H54 (cell line): ENCODE measurements at regions not wholly inside any gene's neighbourhood (a gene's known extent, or its start where the extent isn't known, plus 50 kb on each side); places are given as distances from the start of the nearest gene placed in this dataset.
"Not testable (repeated sequence)": the region's sequence is repeated elsewhere in the genome, so short reads cannot be mapped to it uniquely, and the experiment has no call there.

Source experiments
- DNase-seq: peaks from one replicate; pipeline ENCODE4 v3.0.0; 2011; ENCODE audit warnings: low spot score, mixed read lengths; ENCODE audit not compliant: insufficient read length
- FAIRE-seq: peaks from 3 replicates; lab custom pipeline; 2011; peaks lifted over from hg19 to GRCh38; lab: Jason Lieb, UNC
- POLR2A ChIP-seq: IDR thresholded peaks from 2 replicates; pipeline ENCODE4 v1.6.1; 2011; ENCODE audit warnings: low read depth, mild to moderate bottlenecking, low read length

GRCh38 chr4:116272336-116272735 lies 813.0 kb downstream of the TRAM1L1 start:
- DNase-seq (no peak), FAIRE-seq (no peak)
- TF ChIP-seq POLR2A: no peak

GRCh38 chr4:116260931-116261330 lies 824.4 kb downstream of the TRAM1L1 start:
- not testable (repeated sequence) for FAIRE-seq, DNase-seq

- no peak for DNase-seq
- no peak for TF ChIP-seq POLR2A
- FAIRE-seq: no peak
Observed at GRCh38 chr4:116244771-116245170, 840.6 kb downstream of the TRAM1L1 start.

- DNase-seq: no peak
- TF ChIP-seq POLR2A: no peak
- FAIRE-seq: no peak
Observed at GRCh38 chr4:116243431-116243830, 841.9 kb downstream of the TRAM1L1 start.

GRCh38 chr4:116233971-116234370 lies 851.4 kb downstream of the TRAM1L1 start:
- FAIRE-seq: no peak
- no peak for TF ChIP-seq POLR2A
- no peak for DNase-seq

- FAIRE-seq, DNase-seq: not testable (repeated sequence)
Observed at GRCh38 chr4:116231999-116232398, 853.4 kb downstream of the TRAM1L1 start.

- DNase-seq (no peak), FAIRE-seq (no peak)
- no peak for TF ChIP-seq POLR2A
Observed at GRCh38 chr4:116229420-116229819, 856.0 kb downstream of the TRAM1L1 start.

- FAIRE-seq (no peak), DNase-seq (no peak)
Observed at GRCh38 chr4:116223040-116223732, 862.2 kb downstream of the TRAM1L1 start.

GRCh38 chr4:116217781-116218180 lies 867.6 kb downstream of the TRAM1L1 start:
- DNase-seq (no peak), FAIRE-seq (no peak)
- TF ChIP-seq POLR2A: no peak

More at GRCh38 chr4:116223040-116223732, 862.2 kb downstream of the TRAM1L1 start:
- TF ChIP-seq POLR2A: no peak

GRCh38 chr4:116215622-116216021 lies 869.8 kb downstream of the TRAM1L1 start:
- no peak for TF ChIP-seq POLR2A
- DNase-seq: no peak
- no peak for FAIRE-seq

- FAIRE-seq (no peak), DNase-seq (no peak)
- TF ChIP-seq POLR2A: no peak
Observed at GRCh38 chr4:116202524-116202923, 882.9 kb downstream of the TRAM1L1 start.

GRCh38 chr4:116197317-116197809 lies 888.0 kb downstream of the TRAM1L1 start:
- FAIRE-seq (no peak), DNase-seq (no peak)
- no peak for TF ChIP-seq POLR2A

- no peak for TF ChIP-seq POLR2A
- DNase-seq (no peak), FAIRE-seq (no peak)
Observed at GRCh38 chr4:116183241-116183640, 902.1 kb downstream of the TRAM1L1 start.

- no peak for TF ChIP-seq POLR2A
- FAIRE-seq (no peak), DNase-seq (no peak)
Observed at GRCh38 chr4:116180157-116180601, 905.2 kb downstream of the TRAM1L1 start.

GRCh38 chr4:116151371-116151770 lies 934.0 kb downstream of the TRAM1L1 start:
- FAIRE-seq, DNase-seq: not testable (repeated sequence)
